Vagina (tissue), 2 donors: ENCODE measurements at regions not wholly inside any gene's neighbourhood (a gene's known extent, or its start where the extent isn't known, plus 50 kb on each side); places are given as distances from the start of the nearest gene placed in this dataset.

Source experiments
- DNase-seq, 2 donors: peaks; one replicate each; pipeline ENCODE4 v3.0.0-alpha.2; 2017; ENCODE audit errors: extremely low spot score in 2 of 2
- H3K27ac ChIP-seq: fragments of 200-600 bp; sonication (generic); one replicate; pipeline ENCODE4 v1.5.1; 2019
- H3K27me3 ChIP-seq: fragments of 200-600 bp; sonication (generic); one replicate; pipeline ENCODE4 v1.5.1; 2019
- H3K36me3 ChIP-seq, 2 donors: fragments of 200-600 bp; sonication (generic); one replicate each; pipeline ENCODE4 v1.5.1; 2017 to 2019
- H3K4me1 ChIP-seq: fragments of 200-600 bp; sonication (generic); one replicate; pipeline ENCODE4 v1.5.1; 2019
- H3K4me3 ChIP-seq, 2 donors: fragments of 200-600 bp; sonication (generic); 1 replicate in 1 of 2; 2 replicates in 1 of 2; pipeline ENCODE4 v1.5.1; 2016 to 2019
- H3K9me3 ChIP-seq: fragments of 200-600 bp; sonication (generic); one replicate; pipeline ENCODE4 v1.5.1; 2019
- CTCF ChIP-seq, 3 experiments: fragments of 450-650 bp in 2 of 3; fragments of 200-600 bp in 1 of 3; sonication (generic) in 1 of 3; IDR thresholded peaks; one replicate each; pipeline ENCODE4 v1.5.1; 2017 to 2019; ENCODE audit warnings: antibody characterized with exemption in 3 of 3, mild to moderate bottlenecking in 2 of 3, moderate library complexity in 2 of 3
- POLR2A ChIP-seq, 2 donors: fragments of 450-650 bp; IDR thresholded peaks; one replicate each; pipeline ENCODE4 v1.6.1; 2017; ENCODE audit warnings: antibody characterized with exemption in 2 of 2, mild to moderate bottlenecking in 2 of 2, moderate library complexity in 2 of 2
- POLR2AphosphoS5 ChIP-seq, 2 donors: sonication (generic); formaldehyde crosslinking; IDR thresholded peaks; one replicate each; pipeline ENCODE4 v1.9.0; 2017; ENCODE audit warnings: antibody characterized with exemption in 2 of 2, mild to moderate bottlenecking in 2 of 2, low read depth in 1 of 2; ENCODE audit not compliant: insufficient read depth in 1 of 2
- intact Hi-C: fragments of 100-400 bp; cut with DNase I; formaldehyde crosslinking; loops from one replicate; pipeline ENCODE4 v1.15.1; 2023

GRCh38 chr1:5311147-5311546 lies 656.7 kb downstream of the AJAP1 start:
- no peaks in the 10 kb centered on the region for H3K4me1 ChIP-seq
- intact Hi-C loops, result no loop called here
- DNase-seq, result no peak
- H3K27me3 ChIP-seq, result no peaks in the 10 kb centered on the region
- H3K27ac ChIP-seq, result no peak overlapping the region
- H3K9me3 ChIP-seq, result no peaks in the 10 kb centered on the region
- no peak overlapping the region for H3K4me3 ChIP-seq
- TF ChIP-seq POLR2A (IDR thresholded peaks at IDR 0.05) (no peak), POLR2AphosphoS5 (IDR thresholded peaks at IDR 0.05; ENCODE audit: insufficient read depth in 1 of 2, low read depth in 1 of 2) (no peak), CTCF (IDR thresholded peaks at IDR 0.05) (no peak)
- no peaks in the 10 kb centered on the region for H3K36me3 ChIP-seq

GRCh38 chr1:5308249-5308648 lies 653.8 kb downstream of the AJAP1 start:
- Histone ChIP-seq H3K9me3 (no peaks in the 10 kb centered on the region), H3K4me3 (no peak overlapping the region), H3K27ac (no peak overlapping the region), H3K27me3 (no peaks in the 10 kb centered on the region), H3K4me1 (no peaks in the 10 kb centered on the region), H3K36me3 (no peaks in the 10 kb centered on the region)
- intact Hi-C loops, result no loop called here
- TF ChIP-seq POLR2AphosphoS5 (IDR thresholded peaks at IDR 0.05; ENCODE audit: insufficient read depth in 1 of 2, low read depth in 1 of 2) (no peak), POLR2A (IDR thresholded peaks at IDR 0.05) (no peak), CTCF (IDR thresholded peaks at IDR 0.05) (no peak)
- no peak for DNase-seq

GRCh38 chr1:5304702-5305101 lies 650.3 kb downstream of the AJAP1 start:
- H3K36me3 ChIP-seq, result no peaks in the 10 kb centered on the region
- H3K27ac ChIP-seq, result no peak overlapping the region
- H3K9me3 ChIP-seq, result no peaks in the 10 kb centered on the region
- H3K27me3 ChIP-seq, result no peaks in the 10 kb centered on the region
- intact Hi-C loops, result no loop called here
- H3K4me1 ChIP-seq, result no peaks in the 10 kb centered on the region
- DNase-seq, result no peak
- H3K4me3 ChIP-seq, result no peak overlapping the region
- TF ChIP-seq POLR2A (IDR thresholded peaks at IDR 0.05), result no peak
- TF ChIP-seq POLR2AphosphoS5 (IDR thresholded peaks at IDR 0.05; ENCODE audit: insufficient read depth in 1 of 2, low read depth in 1 of 2), result no peak
- TF ChIP-seq CTCF (IDR thresholded peaks at IDR 0.05), result no peak

- intact Hi-C loops, result no loop called here
- H3K27ac ChIP-seq, result no peak overlapping the region
- H3K27me3 ChIP-seq, result no peaks in the 10 kb centered on the region
Observed at GRCh38 chr1:5298376-5298775, 644.0 kb downstream of the AJAP1 start.

GRCh38 chr1:5297886-5298239 lies 643.5 kb downstream of the AJAP1 start:
- no peak for TF ChIP-seq POLR2A (IDR thresholded peaks at IDR 0.05)
- TF ChIP-seq POLR2AphosphoS5 (IDR thresholded peaks at IDR 0.05; ENCODE audit: insufficient read depth in 1 of 2, low read depth in 1 of 2), result no peak
- no peak for TF ChIP-seq CTCF (IDR thresholded peaks at IDR 0.05)
- intact Hi-C loops, result no loop called here
- H3K27me3 ChIP-seq, result no peaks in the 10 kb centered on the region

More at GRCh38 chr1:5298376-5298775, 644.0 kb downstream of the AJAP1 start:
- H3K4me3 ChIP-seq, result no peak overlapping the region
- peaks cover 13% of the 10 kb centered on the region for H3K4me1 ChIP-seq
- TF ChIP-seq POLR2A (IDR thresholded peaks at IDR 0.05) (no peak), CTCF (IDR thresholded peaks at IDR 0.05) (no peak), POLR2AphosphoS5 (IDR thresholded peaks at IDR 0.05; ENCODE audit: insufficient read depth in 1 of 2, low read depth in 1 of 2) (no peak)
- H3K9me3 ChIP-seq, result no peaks in the 10 kb centered on the region
- H3K36me3 ChIP-seq, result no peaks in the 10 kb centered on the region
- DNase-seq, result no peak

More at GRCh38 chr1:5297886-5298239, 643.5 kb downstream of the AJAP1 start:
- no peaks in the 10 kb centered on the region for H3K36me3 ChIP-seq
- H3K9me3 ChIP-seq, result no peaks in the 10 kb centered on the region
- no peak overlapping the region for H3K4me3 ChIP-seq
- no peak overlapping the region for H3K27ac ChIP-seq
- DNase-seq, result no peak
- H3K4me1 ChIP-seq, result peaks cover 13% of the 10 kb centered on the region
